HG02610 (cell line): ENCODE measurements at regions not wholly inside any gene's neighbourhood (a gene's known extent, or its start where the extent isn't known, plus 50 kb on each side); places are given as distances from the start of the nearest gene placed in this dataset.
"Not testable (repeated sequence)": the region's sequence is repeated elsewhere in the genome, so short reads cannot be mapped to it uniquely, and the experiment has no call there.

Source experiments
- ATAC-seq: cut with Tn5 transposase; IDR thresholded peaks from one replicate; pipeline ENCODE4 v1.9.1; 2021; ENCODE audit warnings: mild to moderate bottlenecking, moderate library complexity; ENCODE audit not compliant: unreplicated experiment

DNA sequence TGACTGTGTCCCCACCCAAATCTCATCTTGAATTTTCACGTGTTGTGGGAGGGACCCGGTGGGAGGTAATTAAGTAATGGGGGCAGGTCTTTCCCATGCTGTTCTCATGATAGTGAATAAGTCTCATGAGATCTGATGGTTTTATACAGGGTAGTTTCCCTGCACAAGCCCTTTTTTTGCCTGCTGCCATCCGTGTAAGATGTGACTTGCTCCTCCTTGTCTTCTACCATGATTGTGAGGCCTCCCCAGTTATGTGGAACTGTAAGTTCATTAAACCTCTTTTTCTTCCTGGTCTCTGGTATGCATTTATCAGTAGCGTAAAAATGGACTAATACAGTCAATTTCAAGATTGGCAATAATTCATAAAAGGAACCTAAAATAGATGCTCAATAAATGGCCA is 261.0 kb downstream of the ETV1 start:
- ATAC-seq, result not testable (repeated sequence)

DNA sequence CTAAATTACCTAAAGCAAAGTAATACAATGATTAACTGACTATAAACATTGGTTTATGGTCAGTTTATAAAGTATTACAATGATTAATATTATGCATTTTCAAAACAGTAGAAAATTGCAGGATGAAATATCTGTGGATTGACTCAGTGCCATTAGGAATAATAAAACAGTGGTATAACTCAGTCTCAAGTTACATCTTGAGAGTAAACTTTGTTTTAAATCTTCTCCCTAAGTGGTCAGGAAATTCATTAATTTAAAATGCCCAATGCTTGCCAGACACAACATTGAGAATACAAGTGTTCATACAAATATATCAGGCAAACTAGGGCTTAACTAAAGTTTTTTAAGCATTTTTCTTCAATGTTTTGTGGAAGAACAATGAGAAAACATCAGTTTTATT is 257.8 kb downstream of the ETV1 start:
- no peak for ATAC-seq

DNA sequence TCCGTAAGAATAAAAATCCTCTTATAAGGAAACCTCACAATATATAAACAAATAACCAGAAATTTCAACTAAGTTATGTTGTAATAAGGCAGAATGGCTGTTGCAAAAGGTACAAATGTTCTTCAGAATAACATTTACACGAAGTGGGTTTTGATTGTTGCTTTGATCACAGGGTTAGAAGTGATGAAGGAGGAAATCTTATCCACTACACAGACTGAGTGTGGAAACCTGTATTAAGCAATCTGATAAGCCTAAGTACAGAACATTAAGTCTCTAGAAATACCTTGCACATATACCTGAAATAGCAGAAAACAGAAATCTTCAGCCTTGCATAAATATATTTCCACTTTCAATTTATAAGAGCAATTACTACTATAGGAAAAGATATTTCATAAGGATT is 251.9 kb downstream of the ETV1 start:
- no peak for ATAC-seq

DNA sequence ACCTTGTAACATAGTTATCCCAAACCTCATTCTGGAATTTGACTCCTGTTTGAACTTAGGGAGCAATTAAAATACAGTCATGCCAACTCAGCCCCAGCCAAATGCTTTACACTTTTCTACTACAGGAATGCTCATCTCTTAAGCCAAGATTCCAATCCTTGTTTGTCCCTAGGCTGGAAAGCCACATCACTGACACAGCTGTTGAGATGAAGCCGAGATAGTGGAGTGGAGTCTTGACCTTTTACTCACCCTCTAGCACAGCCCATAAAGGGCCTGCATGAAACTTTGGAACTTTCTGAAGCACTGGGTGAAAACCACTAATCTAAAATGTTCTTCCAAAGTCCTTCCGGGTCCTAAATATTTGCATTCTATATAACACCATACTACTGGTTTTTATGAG is 247.3 kb downstream of the ETV1 start:
- no peak for ATAC-seq

DNA sequence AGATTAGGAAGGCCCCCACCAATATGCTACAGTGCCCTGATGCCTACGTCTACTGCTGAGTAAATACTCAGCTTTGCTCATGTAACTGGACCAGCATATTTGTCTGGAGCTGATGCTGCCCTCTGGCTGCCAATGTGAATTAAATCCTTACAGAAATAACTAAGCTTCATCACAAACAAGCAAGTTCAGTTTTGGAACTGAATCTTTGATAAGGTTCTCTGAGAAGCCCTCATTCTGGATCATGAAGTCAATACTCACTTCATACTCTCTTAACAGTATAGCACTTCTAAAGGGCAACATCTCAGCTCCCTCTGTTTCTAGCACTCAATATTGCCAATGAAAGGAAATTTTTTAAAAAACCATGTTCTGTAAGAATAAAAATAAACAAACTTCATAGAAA is 246.7 kb downstream of the ETV1 start:
- no peak for ATAC-seq

DNA sequence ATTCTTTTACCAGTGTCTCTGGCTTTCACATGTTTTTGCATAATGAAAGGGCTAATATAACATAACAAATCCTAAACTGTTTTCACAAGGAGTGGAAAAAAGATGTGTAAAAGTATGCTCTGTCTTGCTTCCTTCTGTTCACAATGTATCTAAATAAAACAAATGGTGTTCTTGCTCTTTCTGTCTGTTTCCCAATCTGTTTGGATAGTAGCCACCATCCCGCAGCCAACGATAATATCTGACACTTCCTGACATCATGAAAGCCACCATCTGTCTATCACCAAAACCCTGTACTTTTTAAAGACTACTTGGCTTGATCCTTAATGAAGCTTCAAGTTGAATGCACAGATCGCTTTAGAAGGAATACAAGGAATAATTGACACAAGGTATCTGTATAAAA is 246.2 kb downstream of the ETV1 start:
- no peak for ATAC-seq

DNA sequence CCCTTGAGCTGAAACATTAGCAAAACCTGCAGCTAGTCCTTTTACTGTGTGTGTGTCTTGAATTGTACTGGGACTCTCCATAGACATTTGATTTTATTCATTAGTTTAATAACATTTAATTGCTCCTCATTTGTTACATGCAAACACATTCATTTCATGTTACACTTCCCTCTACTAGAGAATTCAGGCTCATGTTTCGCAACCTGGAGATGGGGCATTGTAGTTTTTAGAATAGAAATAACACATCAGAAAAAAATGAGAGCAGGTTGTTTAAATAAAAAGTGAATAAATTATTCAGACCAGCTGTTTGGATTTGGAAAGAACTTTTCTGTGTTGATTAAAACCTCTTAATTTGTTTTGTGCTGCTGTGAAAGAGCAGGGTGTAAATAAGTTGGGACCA is 243.9 kb downstream of the ETV1 start:
- no peak for ATAC-seq

DNA sequence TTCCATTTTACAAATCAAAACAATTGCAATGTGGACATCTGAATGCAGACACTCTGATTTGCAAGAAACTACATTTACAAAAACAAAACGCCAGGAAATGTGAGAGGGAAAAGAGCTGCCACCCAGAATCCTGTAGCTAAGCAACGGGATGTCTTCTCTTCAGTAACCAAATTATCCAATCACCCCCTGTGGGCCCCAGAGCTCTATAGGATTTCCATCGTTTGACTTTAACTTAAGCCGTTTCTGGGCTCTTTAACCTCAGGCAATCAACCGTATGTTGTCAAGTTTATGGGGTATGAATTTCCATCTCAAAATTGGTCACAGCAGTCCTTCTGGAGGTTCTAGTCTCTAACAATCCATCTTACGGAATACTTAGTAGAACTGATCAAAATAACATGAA is 240.5 kb downstream of the ETV1 start:
- ATAC-seq, result no peak

DNA sequence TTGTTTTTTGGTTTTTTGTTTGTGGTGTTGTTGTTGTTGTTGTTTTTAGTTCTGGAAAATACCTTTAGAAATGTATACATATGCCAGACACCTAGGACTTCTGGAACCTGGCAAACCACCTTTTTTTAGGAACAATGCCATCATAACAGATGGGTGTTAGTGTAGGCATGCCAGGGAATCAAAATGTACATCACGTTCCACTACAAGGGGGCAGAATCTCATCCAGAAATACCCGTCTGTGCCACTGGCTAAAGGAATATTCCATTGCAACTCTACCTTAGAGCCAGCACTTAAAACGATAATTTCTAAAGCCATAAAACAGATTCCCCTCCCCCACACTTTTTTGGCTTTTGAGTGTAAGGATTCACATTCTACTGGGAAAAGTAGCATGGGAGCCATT is 239.8 kb downstream of the ETV1 start:
- ATAC-seq, result no peak

DNA sequence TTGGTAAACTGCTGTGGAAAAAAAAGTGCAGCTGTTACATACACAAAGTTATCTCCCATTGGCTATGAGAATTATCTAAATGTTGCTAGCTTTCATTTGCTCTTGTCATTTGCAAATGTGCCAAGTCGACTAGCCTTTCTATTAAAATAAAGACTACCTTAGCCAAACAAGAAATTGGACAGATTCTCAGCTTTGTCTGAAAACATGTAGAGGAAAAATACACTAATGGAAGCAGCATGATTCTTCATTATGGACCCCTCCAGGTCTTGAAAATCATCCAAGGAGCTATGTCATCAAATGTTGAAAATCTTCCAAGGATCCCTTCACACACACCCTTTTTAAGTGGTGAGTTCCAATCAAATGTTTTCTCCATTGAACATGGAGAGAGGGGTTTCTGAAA is 237.7 kb downstream of the ETV1 start:
- no peak for ATAC-seq

DNA sequence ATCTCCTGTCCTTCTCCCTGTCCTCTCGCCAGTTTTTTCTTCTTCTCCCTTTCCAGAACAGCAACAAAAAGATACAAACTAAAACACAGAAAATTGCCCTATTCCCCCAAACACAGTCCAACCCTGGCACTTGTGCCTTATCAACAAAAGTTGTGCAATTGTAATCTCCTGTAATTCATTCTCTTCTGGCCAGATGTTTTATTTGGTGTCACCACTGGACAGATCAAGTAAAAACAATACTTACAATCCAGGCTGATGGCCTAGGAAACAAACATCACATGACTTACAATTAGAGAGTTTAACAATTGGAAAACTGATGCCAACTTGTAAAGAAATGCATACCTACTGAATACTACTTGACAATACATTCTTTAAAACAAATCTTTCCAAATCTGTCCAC is 231.6 kb downstream of the ETV1 start:
- no peak for ATAC-seq

DNA sequence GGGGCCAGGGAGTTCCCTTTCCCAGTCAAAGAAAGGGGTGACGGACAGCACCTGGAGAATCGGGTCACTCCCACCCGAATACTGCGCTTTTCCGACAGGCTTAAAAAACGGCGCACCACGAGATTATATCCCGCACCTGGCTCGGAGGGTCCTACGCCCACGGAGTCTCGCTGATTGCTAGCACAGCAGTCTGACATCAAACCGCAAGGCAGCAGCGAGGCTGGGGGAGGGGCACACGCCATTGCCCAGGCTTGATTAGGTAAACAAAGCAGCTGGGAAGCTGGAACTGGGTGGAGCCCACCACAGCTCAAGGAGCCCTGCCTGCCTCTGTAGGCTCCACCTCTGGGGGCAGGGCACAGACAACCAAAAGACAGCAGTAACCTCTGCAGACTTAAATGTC is 223.6 kb downstream of the ETV1 start:
- not testable (repeated sequence) for ATAC-seq

DNA sequence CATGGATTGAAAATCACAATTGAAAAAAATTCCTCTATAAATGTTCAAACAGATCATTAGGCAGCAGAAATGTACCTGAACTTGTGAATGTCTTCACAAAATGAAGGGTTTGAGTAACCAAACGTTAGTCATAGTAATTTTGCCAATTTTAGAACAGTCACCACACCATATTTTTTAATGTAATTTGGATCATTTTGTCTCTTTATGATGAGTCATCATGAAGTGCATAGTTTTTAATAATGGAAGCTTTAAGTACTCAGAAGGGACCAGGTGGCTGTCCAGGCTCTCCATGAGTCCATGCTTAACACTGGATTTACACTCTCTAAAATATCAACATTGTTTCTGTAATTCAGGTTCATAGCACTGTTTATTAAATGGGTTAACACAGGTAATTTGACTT is 219.2 kb downstream of the ETV1 start:
- ATAC-seq, result no peak

DNA sequence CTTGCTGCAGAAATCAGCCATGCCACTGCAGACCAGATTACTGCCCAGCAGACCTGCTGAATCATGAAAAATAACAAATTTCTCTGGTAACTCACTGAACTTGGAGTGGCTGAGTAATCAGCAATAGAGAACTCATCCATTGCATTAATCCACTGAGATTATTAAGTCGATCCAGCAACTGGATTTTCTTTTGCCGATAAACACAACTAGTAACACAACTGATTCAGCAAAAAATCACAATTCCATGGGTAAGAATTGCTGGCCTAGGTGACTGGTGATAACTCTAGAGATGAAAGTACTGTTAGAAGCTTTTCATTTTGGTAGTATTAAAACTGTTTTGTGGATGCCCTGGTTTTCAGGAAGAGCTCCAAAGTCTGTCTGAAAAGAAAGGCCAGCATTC is 214.5 kb downstream of the ETV1 start:
- no peak for ATAC-seq

DNA sequence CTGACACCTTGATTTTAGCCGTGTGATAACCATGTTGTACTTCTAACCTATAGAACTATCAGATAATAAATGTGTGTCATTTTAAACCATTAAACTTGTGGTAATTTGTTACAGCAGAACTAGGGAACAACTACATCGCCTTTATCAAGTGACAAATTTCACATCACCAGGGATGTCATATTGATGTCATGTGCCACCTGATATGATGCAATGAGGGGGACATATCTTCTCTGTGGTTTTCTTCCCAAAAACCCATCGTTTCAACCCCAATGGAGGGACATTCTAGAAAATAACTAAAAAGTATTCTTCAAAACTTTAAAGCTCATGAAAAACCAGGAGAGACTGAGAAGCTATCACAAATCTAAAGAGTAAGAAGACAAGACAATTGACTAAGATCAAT is 212.2 kb downstream of the ETV1 start:
- ATAC-seq, result no peak

DNA sequence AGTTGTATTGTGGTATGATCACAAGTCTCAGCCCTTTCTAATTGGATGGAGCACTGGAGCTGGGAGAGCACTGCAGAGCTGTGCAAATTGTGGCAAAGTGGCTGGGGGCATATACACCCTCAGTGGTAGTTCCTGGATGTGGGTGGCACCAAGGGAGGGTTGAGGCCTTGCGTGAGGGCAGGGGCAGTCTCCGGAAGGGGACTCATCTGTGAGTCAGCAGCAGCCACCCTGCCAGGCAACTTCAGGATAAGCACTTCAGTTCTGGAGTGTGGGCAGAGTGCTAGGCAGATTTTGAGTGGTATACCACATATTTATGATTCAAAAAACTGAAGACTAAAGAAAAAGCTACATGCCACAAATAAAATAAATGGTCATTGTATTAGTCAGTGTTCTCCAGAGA is 210.5 kb downstream of the ETV1 start:
- no peak for ATAC-seq

DNA sequence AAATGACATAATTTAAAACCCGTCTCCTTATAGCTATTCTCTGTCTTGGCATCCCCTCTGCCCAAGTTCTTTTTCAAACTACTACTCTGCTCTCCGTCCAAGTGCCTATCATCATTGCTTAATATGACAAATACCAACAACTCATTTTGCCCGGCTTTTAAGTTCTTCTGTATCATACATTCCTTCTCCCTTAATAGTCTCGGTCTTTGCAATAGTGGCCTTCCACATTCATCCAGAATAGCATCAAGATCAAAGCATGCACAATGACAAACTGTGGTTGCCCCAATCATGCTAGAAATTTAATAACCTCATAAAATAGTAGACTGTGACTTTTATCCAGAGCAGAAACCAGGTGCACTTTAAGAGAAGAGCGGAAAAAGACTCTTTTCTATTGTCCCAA is 198.9 kb downstream of the ETV1 start:
- ATAC-seq, result no peak

DNA sequence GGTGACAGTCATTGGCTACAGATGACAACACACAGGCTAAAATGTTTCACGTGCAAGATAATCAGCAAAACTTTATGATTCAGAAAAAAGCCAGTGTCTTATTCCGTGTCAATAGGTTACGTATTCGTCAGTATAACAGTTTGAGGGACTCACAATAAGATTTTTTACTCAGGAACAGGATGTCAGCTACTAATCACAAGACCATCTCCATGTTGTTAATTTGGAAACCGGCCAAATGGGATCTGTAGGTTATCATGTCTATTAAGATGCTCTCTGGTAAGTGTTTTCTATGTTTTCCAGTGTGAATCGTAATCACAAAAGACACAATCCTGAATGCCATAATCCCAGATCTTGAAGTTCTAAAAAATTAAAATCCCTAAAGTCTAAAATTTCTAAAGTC is 197.3 kb downstream of the ETV1 start:
- ATAC-seq, result no peak

DNA sequence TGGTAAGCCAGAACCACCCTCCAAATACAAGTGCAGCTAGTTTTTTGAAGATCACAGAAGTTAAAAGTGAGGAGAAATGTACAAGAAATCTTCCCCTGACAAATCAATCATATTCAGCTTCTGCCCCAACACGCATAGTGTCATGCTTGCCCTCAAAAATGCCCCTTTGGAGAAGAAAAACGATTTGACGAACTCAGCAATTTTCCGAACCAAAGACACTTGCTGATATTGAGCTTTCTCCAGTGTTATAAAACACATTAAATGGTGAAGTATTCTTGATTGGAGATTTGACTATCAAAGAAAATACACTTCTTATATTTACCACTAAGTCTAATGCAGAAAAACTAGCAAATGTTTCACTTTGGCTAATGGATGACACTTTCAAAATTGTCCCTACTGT is 195.5 kb downstream of the ETV1 start:
- ATAC-seq, result no peak

DNA sequence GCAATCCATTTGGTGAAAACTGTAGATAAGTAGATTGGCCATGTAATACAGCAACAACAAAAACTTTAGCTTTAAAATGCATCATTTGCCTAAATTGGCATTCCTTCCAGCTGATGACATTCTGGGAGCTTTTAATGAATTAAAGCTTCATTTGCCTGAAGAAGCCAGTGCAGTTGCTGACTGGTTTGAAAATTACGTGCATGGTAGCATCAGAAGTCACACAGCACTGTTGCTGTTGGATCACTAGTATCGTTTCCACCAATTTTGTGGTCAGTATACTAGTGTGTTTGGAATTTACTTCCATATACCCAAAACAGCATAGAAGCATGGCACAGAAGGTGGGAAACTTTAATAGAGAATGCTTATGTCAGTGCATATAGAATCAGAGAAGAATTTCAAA is 194.9 kb downstream of the ETV1 start:
- ATAC-seq, result no peak

DNA sequence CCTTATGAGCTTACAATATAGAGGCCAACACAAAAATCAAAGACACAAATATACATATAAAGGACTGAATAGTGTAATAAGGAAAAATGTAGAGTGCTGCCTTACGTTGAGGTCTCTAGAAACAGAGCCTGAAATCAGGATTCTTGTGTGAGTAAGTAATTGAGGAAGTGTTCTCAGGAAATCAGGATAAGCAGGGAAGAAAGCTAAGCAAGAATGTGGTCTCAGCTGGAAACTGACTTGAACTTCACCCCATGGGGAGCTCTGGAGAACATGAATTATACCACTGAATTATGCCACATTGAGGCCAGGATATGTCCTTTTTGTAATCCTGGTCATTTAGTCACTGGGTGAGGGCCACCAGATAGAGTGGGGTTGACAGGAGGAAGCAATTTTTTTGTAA is 191.9 kb downstream of the ETV1 start:
- ATAC-seq, result no peak

DNA sequence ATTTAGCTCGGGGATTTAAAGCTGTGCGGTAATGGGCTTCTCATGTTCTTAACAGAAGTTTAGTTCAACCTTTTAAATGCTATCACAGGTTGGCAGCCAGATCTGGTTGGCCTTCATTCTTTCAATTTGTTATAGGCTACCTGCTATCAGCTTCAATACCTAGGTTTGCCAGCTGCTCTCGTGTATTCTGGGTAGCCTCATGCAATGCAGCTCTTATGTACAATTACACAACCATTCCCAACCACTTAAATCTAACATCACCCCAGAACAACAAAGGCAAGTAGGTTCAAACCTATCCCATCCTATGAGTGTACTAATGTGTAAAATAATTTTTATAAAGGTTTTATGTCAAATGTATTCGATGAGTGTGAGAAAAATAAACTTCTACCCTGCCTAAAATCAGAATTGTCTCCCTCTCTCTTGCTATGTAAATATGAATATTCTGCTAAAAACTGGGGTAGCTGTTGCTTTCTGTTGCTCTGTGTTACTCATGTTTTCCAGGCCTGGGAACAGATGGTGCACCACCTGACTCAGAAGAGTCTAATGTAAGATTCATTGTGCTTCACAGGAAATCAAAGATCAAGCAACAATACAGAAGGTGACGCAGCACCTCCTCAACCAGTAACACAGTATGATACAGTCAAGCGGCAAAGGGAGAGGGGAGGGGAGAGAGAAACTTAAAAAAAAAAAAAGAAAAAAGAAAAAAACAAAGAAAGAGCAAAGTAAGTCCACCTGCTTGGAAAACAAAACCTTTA is 188.6 kb downstream of the ETV1 start:
- no peak for ATAC-seq

DNA sequence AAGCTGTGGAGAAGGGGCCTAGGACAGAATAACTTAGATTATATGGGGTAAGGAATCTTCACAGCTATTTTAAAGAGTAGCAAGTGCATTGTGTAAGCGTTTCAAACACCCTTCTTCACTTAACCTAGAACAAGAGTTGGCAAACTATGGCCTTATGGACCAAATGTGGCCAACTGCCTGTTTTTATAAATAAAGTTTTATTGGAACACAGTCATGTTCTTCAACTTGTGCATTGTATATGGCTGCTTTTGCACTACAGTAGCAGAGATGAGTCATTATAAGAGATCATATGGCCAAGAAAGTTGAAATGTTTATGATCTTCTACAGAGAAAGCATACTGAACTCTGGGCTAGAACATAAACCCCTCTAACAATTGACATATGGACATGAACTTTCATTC is 187.8 kb downstream of the ETV1 start:
- ATAC-seq, result no peak
